ENCODE measurements at regions not wholly inside any gene's neighbourhood (a gene's known extent, or its start where the extent isn't known, plus 50 kb on each side); places are given as distances from the start of the nearest gene placed in this dataset.

GRCh38 chr2:173625315-173625714 lies 270.6 kb downstream of the CDCA7 start:
- H3K36me3 ChIP-seq (ENCODE audit: control insufficient read depth in 2 of 2, insufficient read depth in 2 of 2, low read length in 2 of 2): no peaks in the 10 kb centered on the region
- no peak overlapping the region for H3K27ac ChIP-seq (ENCODE audit: low read depth in 2 of 2, low read length in 2 of 2)
- no peak overlapping the region for H3K4me3 ChIP-seq (ENCODE audit: low read length in 2 of 2)
- H3K9me3 ChIP-seq (ENCODE audit: control insufficient read depth in 2 of 2, low read length in 2 of 2): no peaks in the 10 kb centered on the region
- no peaks in the 10 kb centered on the region for H3K27me3 ChIP-seq (ENCODE audit: control insufficient read depth in 2 of 2, insufficient read depth in 2 of 2, low read length in 2 of 2)
- no peaks in the 10 kb centered on the region for H3K4me1 ChIP-seq (ENCODE audit: control insufficient read depth in 2 of 2, insufficient read depth in 2 of 2, low read length in 2 of 2)
- H3K9ac ChIP-seq (ENCODE audit: low read depth in 1 of 2, low read length in 2 of 2): no peak overlapping the region

GRCh38 chr2:173629076-173629475 lies 274.4 kb downstream of the CDCA7 start:
- Histone ChIP-seq H3K36me3 (ENCODE audit: control insufficient read depth in 2 of 2, insufficient read depth in 2 of 2, low read length in 2 of 2) (no peaks in the 10 kb centered on the region), H3K27me3 (ENCODE audit: control insufficient read depth in 2 of 2, insufficient read depth in 2 of 2, low read length in 2 of 2) (no peaks in the 10 kb centered on the region), H3K4me3 (ENCODE audit: low read length in 2 of 2) (no peak overlapping the region), H3K27ac (ENCODE audit: low read depth in 2 of 2, low read length in 2 of 2) (no peak overlapping the region), H3K9me3 (ENCODE audit: control insufficient read depth in 2 of 2, low read length in 2 of 2) (no peaks in the 10 kb centered on the region), H3K4me1 (ENCODE audit: control insufficient read depth in 2 of 2, insufficient read depth in 2 of 2, low read length in 2 of 2) (no peaks in the 10 kb centered on the region), H3K9ac (ENCODE audit: low read depth in 1 of 2, low read length in 2 of 2) (no peak overlapping the region)

- H3K27me3 ChIP-seq (ENCODE audit: control insufficient read depth in 2 of 2, insufficient read depth in 2 of 2, low read length in 2 of 2): no peaks in the 10 kb centered on the region
- H3K9ac ChIP-seq (ENCODE audit: low read depth in 1 of 2, low read length in 2 of 2): no peak overlapping the region
- H3K9me3 ChIP-seq (ENCODE audit: control insufficient read depth in 2 of 2, low read length in 2 of 2): no peaks in the 10 kb centered on the region
- no peaks in the 10 kb centered on the region for H3K36me3 ChIP-seq (ENCODE audit: control insufficient read depth in 2 of 2, insufficient read depth in 2 of 2, low read length in 2 of 2)
- no peak overlapping the region for H3K4me3 ChIP-seq (ENCODE audit: low read length in 2 of 2)
- H3K27ac ChIP-seq (ENCODE audit: low read depth in 2 of 2, low read length in 2 of 2): peak overlapping the region in 1 of 2 donors; percentile 22
- no peaks in the 10 kb centered on the region for H3K4me1 ChIP-seq (ENCODE audit: control insufficient read depth in 2 of 2, insufficient read depth in 2 of 2, low read length in 2 of 2)
Measured at GRCh38 chr2:173630425-173631126, 275.9 kb downstream of the CDCA7 start.

GRCh38 chr2:173631127-173631460 lies 276.4 kb downstream of the CDCA7 start:
- Histone ChIP-seq H3K9me3 (ENCODE audit: control insufficient read depth in 2 of 2, low read length in 2 of 2) (no peaks in the 10 kb centered on the region), H3K27ac (ENCODE audit: low read depth in 2 of 2, low read length in 2 of 2) (peak overlapping the region in 1 of 2 donors; percentile 22), H3K9ac (ENCODE audit: low read depth in 1 of 2, low read length in 2 of 2) (no peak overlapping the region), H3K4me1 (ENCODE audit: control insufficient read depth in 2 of 2, insufficient read depth in 2 of 2, low read length in 2 of 2) (no peaks in the 10 kb centered on the region), H3K36me3 (ENCODE audit: control insufficient read depth in 2 of 2, insufficient read depth in 2 of 2, low read length in 2 of 2) (no peaks in the 10 kb centered on the region), H3K4me3 (ENCODE audit: low read length in 2 of 2) (no peak overlapping the region), H3K27me3 (ENCODE audit: control insufficient read depth in 2 of 2, insufficient read depth in 2 of 2, low read length in 2 of 2) (no peaks in the 10 kb centered on the region)

GRCh38 chr2:173644146-173644545 lies 289.5 kb downstream of the CDCA7 start:
- no peaks in the 10 kb centered on the region for H3K4me1 ChIP-seq (ENCODE audit: control insufficient read depth in 2 of 2, insufficient read depth in 2 of 2, low read length in 2 of 2)
- no peaks in the 10 kb centered on the region for H3K9me3 ChIP-seq (ENCODE audit: control insufficient read depth in 2 of 2, low read length in 2 of 2)
- H3K27ac ChIP-seq (ENCODE audit: low read depth in 2 of 2, low read length in 2 of 2): no peak overlapping the region
- H3K4me3 ChIP-seq (ENCODE audit: low read length in 2 of 2): no peak overlapping the region
- no peak overlapping the region for H3K9ac ChIP-seq (ENCODE audit: low read depth in 1 of 2, low read length in 2 of 2)
- no peaks in the 10 kb centered on the region for H3K27me3 ChIP-seq (ENCODE audit: control insufficient read depth in 2 of 2, insufficient read depth in 2 of 2, low read length in 2 of 2)
- H3K36me3 ChIP-seq (ENCODE audit: control insufficient read depth in 2 of 2, insufficient read depth in 2 of 2, low read length in 2 of 2): no peaks in the 10 kb centered on the region

GRCh38 chr2:173647681-173648311 lies 293.1 kb downstream of the CDCA7 start:
- Histone ChIP-seq H3K36me3 (ENCODE audit: control insufficient read depth in 2 of 2, insufficient read depth in 2 of 2, low read length in 2 of 2) (no peaks in the 10 kb centered on the region), H3K9me3 (ENCODE audit: control insufficient read depth in 2 of 2, low read length in 2 of 2) (no peaks in the 10 kb centered on the region), H3K4me1 (ENCODE audit: control insufficient read depth in 2 of 2, insufficient read depth in 2 of 2, low read length in 2 of 2) (no peaks in the 10 kb centered on the region), H3K9ac (ENCODE audit: low read depth in 1 of 2, low read length in 2 of 2) (no peak overlapping the region), H3K4me3 (ENCODE audit: low read length in 2 of 2) (no peak overlapping the region), H3K27me3 (ENCODE audit: control insufficient read depth in 2 of 2, insufficient read depth in 2 of 2, low read length in 2 of 2) (no peaks in the 10 kb centered on the region), H3K27ac (ENCODE audit: low read depth in 2 of 2, low read length in 2 of 2) (peak overlapping the region in 1 of 2 donors; percentile 19)

GRCh38 chr2:173648816-173649215 lies 294.1 kb downstream of the CDCA7 start:
- Histone ChIP-seq H3K9me3 (ENCODE audit: control insufficient read depth in 2 of 2, low read length in 2 of 2) (no peaks in the 10 kb centered on the region), H3K9ac (ENCODE audit: low read depth in 1 of 2, low read length in 2 of 2) (no peak overlapping the region), H3K4me1 (ENCODE audit: control insufficient read depth in 2 of 2, insufficient read depth in 2 of 2, low read length in 2 of 2) (peaks cover 0 to 2% of the 10 kb centered on the region in 2 donors), H3K27me3 (ENCODE audit: control insufficient read depth in 2 of 2, insufficient read depth in 2 of 2, low read length in 2 of 2) (no peaks in the 10 kb centered on the region), H3K36me3 (ENCODE audit: control insufficient read depth in 2 of 2, insufficient read depth in 2 of 2, low read length in 2 of 2) (no peaks in the 10 kb centered on the region), H3K4me3 (ENCODE audit: low read length in 2 of 2) (no peak overlapping the region), H3K27ac (ENCODE audit: low read depth in 2 of 2, low read length in 2 of 2) (no peak overlapping the region)

- no peaks in the 10 kb centered on the region for H3K27me3 ChIP-seq (ENCODE audit: control insufficient read depth in 2 of 2, insufficient read depth in 2 of 2, low read length in 2 of 2)
- no peak overlapping the region for H3K4me3 ChIP-seq (ENCODE audit: low read length in 2 of 2)
- no peaks in the 10 kb centered on the region for H3K9me3 ChIP-seq (ENCODE audit: control insufficient read depth in 2 of 2, low read length in 2 of 2)
- peaks cover 0 to 2% of the 10 kb centered on the region in 2 donors for H3K4me1 ChIP-seq (ENCODE audit: control insufficient read depth in 2 of 2, insufficient read depth in 2 of 2, low read length in 2 of 2)
- H3K9ac ChIP-seq (ENCODE audit: low read depth in 1 of 2, low read length in 2 of 2): no peak overlapping the region
- H3K36me3 ChIP-seq (ENCODE audit: control insufficient read depth in 2 of 2, insufficient read depth in 2 of 2, low read length in 2 of 2): no peaks in the 10 kb centered on the region
- H3K27ac ChIP-seq (ENCODE audit: low read depth in 2 of 2, low read length in 2 of 2): no peak overlapping the region
Measured at GRCh38 chr2:173649527-173650219, 295.0 kb downstream of the CDCA7 start.

GRCh38 chr2:173651891-173652290 lies 297.2 kb downstream of the CDCA7 start:
- Histone ChIP-seq H3K4me1 (ENCODE audit: control insufficient read depth in 2 of 2, insufficient read depth in 2 of 2, low read length in 2 of 2) (peaks cover 0 to 2% of the 10 kb centered on the region in 2 donors), H3K4me3 (ENCODE audit: low read length in 2 of 2) (no peak overlapping the region), H3K9me3 (ENCODE audit: control insufficient read depth in 2 of 2, low read length in 2 of 2) (no peaks in the 10 kb centered on the region), H3K36me3 (ENCODE audit: control insufficient read depth in 2 of 2, insufficient read depth in 2 of 2, low read length in 2 of 2) (no peaks in the 10 kb centered on the region), H3K27me3 (ENCODE audit: control insufficient read depth in 2 of 2, insufficient read depth in 2 of 2, low read length in 2 of 2) (no peaks in the 10 kb centered on the region), H3K9ac (ENCODE audit: low read depth in 1 of 2, low read length in 2 of 2) (no peak overlapping the region), H3K27ac (ENCODE audit: low read depth in 2 of 2, low read length in 2 of 2) (peak overlapping the region in 1 of 2 donors; percentile 9)

- Histone ChIP-seq H3K9ac (ENCODE audit: low read depth in 1 of 2, low read length in 2 of 2) (no peak overlapping the region), H3K27ac (ENCODE audit: low read depth in 2 of 2, low read length in 2 of 2) (peak overlapping the region in 1 of 2 donors; percentile 9), H3K4me3 (ENCODE audit: low read length in 2 of 2) (no peak overlapping the region)
Measured at GRCh38 chr2:173652311-173652710, 297.6 kb downstream of the CDCA7 start.

More at GRCh38 chr2:173652311-173652710, 297.6 kb downstream of the CDCA7 start:
- Histone ChIP-seq H3K9me3 (ENCODE audit: control insufficient read depth in 2 of 2, low read length in 2 of 2) (no peaks in the 10 kb centered on the region), H3K27me3 (ENCODE audit: control insufficient read depth in 2 of 2, insufficient read depth in 2 of 2, low read length in 2 of 2) (no peaks in the 10 kb centered on the region), H3K4me1 (ENCODE audit: control insufficient read depth in 2 of 2, insufficient read depth in 2 of 2, low read length in 2 of 2) (peaks cover 0 to 2% of the 10 kb centered on the region in 2 donors), H3K36me3 (ENCODE audit: control insufficient read depth in 2 of 2, insufficient read depth in 2 of 2, low read length in 2 of 2) (no peaks in the 10 kb centered on the region)

Measured in mucosa of rectum (tissue), 2 donors.